ENCODE measurements at regions not wholly inside any gene's neighbourhood (a gene's known extent, or its start where the extent isn't known, plus 50 kb on each side); places are given as distances from the start of the nearest gene placed in this dataset.
"Not testable (repeated sequence)": the region's sequence is repeated elsewhere in the genome, so short reads cannot be mapped to it uniquely, and the experiment has no call there.

DNA sequence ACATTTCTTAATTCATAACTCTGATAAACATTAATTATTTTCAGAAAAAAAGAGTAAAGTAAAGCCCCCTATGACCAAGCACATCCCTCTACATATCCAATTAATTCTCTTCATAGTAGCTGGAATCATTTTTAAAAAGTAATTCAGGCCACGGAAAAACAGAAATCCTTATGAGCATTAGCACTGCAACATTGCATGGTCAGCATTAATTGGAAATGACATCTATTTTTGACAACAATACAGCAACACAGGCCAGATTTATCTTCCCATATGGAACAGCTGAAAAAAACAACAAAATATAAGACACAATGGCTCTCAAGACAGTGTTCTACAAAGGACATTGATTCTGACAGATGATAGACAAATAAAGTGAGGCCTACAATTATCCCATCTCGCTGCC, 236.6 kb downstream of the TMA16 start:
- TF ChIP-seq CTCF (IDR thresholded peaks at IDR 0.05; ENCODE audit: low read depth, low read length, missing control alignments), result no peak
- no peak for DNase-seq (ENCODE audit: low read depth)
- no peak overlapping the region for H3K4me3 ChIP-seq (ENCODE audit: low read depth, low read length)

DNA sequence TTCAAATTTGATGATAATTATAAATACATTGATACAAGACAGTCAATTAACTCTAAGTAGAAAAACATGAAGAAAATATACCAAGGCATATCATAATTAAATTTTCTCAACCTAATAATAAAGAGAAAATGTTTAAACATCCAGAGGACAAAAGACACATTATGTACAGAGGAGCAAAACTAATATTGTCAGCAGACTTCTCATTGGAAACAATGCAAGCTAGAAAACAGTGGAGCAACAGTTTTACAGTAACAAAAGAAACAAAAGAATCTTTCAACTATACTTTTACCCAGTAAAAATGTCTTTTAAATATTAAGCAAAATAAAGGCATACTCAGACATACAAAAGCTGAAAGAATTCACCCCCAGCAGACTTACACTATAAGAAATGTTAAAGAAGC, 238.0 kb downstream of the TMA16 start:
- TF ChIP-seq CTCF (IDR thresholded peaks at IDR 0.05; ENCODE audit: low read depth, low read length, missing control alignments), result no peak
- DNase-seq (ENCODE audit: low read depth), result no peak
- H3K4me3 ChIP-seq (ENCODE audit: low read depth, low read length), result no peak overlapping the region

- TF ChIP-seq CTCF (IDR thresholded peaks at IDR 0.05; ENCODE audit: low read depth, low read length, missing control alignments), result no peak
- H3K4me3 ChIP-seq (ENCODE audit: low read depth, low read length), result no peak overlapping the region
- no peak for DNase-seq (ENCODE audit: low read depth)
Measured at GRCh38 chr4:163736876-163737275, 242.4 kb downstream of the TMA16 start.

- not testable (repeated sequence) for H3K4me3 ChIP-seq (ENCODE audit: low read depth, low read length)
Measured at GRCh38 chr4:163737846-163738245, 243.4 kb downstream of the TMA16 start.

DNA sequence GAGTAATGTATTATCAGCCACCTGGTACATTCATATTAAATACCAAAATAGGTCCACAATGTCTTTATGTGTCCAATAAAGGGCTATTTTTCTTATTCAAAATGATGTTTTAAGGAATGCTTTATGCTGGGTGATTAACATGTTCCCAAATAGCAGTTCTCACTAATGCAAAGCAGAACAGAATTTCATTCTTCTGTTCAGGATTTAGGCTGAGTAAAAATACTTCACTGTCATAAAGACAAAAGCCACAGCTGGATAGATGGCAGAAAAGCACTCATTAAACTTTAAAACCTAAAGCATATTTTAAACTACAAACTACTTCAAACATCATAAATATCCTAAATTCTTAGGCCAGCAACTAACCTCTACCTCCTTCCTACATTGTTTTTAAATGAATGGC, 244.0 kb downstream of the TMA16 start:
- H3K4me3 ChIP-seq (ENCODE audit: low read depth, low read length), result no peak overlapping the region
- no peak for TF ChIP-seq CTCF (IDR thresholded peaks at IDR 0.05; ENCODE audit: low read depth, low read length, missing control alignments)
- no peak for DNase-seq (ENCODE audit: low read depth)

More at GRCh38 chr4:163737846-163738245, 243.4 kb downstream of the TMA16 start:
- not testable (repeated sequence) for DNase-seq (ENCODE audit: low read depth)

- DNase-seq (ENCODE audit: low read depth), result peak; percentile 68
- no peak for TF ChIP-seq CTCF (IDR thresholded peaks at IDR 0.05; ENCODE audit: low read depth, low read length, missing control alignments)
- no peak overlapping the region for H3K4me3 ChIP-seq (ENCODE audit: low read depth, low read length)
Measured at GRCh38 chr4:163744861-163745260, 250.4 kb downstream of the TMA16 start.

DNA sequence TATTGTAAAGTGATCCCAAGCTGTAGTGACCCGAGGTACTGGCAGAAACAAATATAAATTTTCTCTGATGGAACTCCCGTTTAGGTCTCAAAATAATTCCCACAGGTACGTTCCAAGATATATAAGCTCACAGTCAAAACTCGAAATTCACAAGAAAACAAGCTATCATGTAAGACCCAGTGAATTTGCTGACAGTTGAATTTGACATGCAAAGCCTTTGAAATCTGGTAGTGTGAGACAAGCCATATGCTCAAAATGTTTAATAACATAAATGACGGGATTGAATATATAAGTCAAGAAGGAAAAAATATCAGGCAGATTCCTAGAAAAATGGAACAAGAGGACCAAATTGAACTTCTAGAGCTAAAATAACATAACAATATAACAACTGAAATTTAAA, 252.8 kb downstream of the TMA16 start:
- H3K4me3 ChIP-seq (ENCODE audit: low read depth, low read length), result no peak overlapping the region
- no peak for TF ChIP-seq CTCF (IDR thresholded peaks at IDR 0.05; ENCODE audit: low read depth, low read length, missing control alignments)
- no peak for DNase-seq (ENCODE audit: low read depth)

DNA sequence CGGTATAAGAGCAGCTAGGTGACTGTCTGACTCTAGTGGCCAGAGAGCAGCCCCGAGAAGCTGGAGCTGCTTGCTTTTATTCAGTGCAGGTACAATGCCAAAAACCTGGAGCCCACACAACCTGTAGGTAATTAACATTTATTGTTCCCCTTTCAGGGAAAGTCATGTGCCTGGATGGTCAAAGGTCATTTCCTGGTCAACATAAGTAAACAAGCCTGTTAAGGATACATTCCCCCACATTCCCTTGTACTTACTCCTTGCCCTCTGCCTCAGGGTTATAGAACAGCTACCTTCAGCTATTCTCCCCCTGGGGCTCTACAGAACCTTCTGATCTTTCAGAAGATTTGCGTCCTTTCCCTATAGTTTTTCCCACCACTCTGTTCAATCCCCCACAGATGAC, 253.4 kb downstream of the TMA16 start:
- no peak overlapping the region for H3K4me3 ChIP-seq (ENCODE audit: low read depth, low read length)
- no peak for DNase-seq (ENCODE audit: low read depth)
- no peak for TF ChIP-seq CTCF (IDR thresholded peaks at IDR 0.05; ENCODE audit: low read depth, low read length, missing control alignments)
